ENCODE measurements at regions not wholly inside any gene's neighbourhood (a gene's known extent, or its start where the extent isn't known, plus 50 kb on each side); places are given as distances from the start of the nearest gene placed in this dataset.
"Not testable (repeated sequence)": the region's sequence is repeated elsewhere in the genome, so short reads cannot be mapped to it uniquely, and the experiment has no call there.

DNA sequence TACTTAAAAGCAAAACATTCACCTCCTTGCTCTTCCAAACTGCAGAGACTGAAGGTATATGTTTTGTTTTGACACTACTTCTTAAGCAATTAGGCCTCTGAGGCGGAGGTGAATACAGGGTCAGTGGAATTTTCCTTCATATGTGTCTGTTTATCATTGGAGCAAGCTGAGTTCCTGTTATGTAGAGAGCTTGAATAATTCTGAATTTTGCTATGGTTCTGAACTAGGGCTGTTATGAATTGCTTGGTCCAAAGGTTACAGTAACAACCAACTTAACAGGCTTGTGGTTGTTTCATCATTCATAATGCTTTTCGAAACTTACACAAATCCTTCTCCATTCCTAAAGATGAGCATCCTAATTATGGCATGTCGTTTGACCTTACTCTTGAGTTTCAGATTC is 444.6 kb upstream of the MEF2C start:
- WGBS, 2 donors, result 63 to 73% methylated on average over 3 of the region's 3 CpGs
- DNase-seq, result no peak
- intact Hi-C loops (cut with DNase I), result no loop called here

DNA sequence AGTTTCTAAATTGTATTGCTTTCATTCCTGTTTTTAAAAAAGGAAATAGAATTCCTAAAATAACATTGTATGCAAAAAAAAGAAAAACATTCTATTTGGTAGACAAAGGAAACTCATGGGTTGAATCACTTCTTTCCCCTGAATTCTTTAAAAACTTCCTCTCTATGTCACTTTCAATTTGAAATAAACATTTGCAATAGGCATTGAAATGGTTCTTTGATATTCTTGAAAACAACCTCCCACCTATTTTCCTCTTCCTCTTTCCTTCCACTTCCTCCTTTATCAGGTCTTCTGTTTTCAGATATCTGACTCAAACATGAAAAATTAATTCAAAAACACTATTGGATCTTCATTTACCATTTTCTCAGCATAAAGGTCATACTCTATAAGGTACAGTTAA is 442.0 kb upstream of the MEF2C start:
- Histone ChIP-seq H3K27me3 (no peaks in the 10 kb centered on the region), H3K4me1 (no peaks in the 10 kb centered on the region), H3K4me3 (no peak overlapping the region), H3K36me3 (no peaks in the 10 kb centered on the region), H3K9me3 (no peaks in the 10 kb centered on the region), H3K27ac (no peak overlapping the region)
- no peak for DNase-seq
- intact Hi-C loops (cut with DNase I), result no loop called here
- TF ChIP-seq, protein P1, sequence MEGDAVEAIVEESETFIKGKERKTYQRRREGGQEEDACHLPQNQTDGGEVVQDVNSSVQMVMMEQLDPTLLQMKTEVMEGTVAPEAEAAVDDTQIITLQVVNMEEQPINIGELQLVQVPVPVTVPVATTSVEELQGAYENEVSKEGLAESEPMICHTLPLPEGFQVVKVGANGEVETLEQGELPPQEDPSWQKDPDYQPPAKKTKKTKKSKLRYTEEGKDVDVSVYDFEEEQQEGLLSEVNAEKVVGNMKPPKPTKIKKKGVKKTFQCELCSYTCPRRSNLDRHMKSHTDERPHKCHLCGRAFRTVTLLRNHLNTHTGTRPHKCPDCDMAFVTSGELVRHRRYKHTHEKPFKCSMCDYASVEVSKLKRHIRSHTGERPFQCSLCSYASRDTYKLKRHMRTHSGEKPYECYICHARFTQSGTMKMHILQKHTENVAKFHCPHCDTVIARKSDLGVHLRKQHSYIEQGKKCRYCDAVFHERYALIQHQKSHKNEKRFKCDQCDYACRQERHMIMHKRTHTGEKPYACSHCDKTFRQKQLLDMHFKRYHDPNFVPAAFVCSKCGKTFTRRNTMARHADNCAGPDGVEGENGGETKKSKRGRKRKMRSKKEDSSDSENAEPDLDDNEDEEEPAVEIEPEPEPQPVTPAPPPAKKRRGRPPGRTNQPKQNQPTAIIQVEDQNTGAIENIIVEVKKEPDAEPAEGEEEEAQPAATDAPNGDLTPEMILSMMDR (IDR thresholded peaks at IDR 0.05), result no peak
- TF ChIP-seq POLR2A (IDR thresholded peaks at IDR 0.05), result no peak

More for the DNA sequence above, 444.6 kb upstream of the MEF2C start:
- no peaks in the 10 kb centered on the region for H3K4me1 ChIP-seq
- no peaks in the 10 kb centered on the region for H3K9me3 ChIP-seq
- no peak overlapping the region for H3K27ac ChIP-seq
- H3K4me3 ChIP-seq, result no peak overlapping the region
- TF ChIP-seq, protein P1 (IDR thresholded peaks at IDR 0.05), result no peak
- no peak for TF ChIP-seq POLR2A (IDR thresholded peaks at IDR 0.05)
- H3K36me3 ChIP-seq, result no peaks in the 10 kb centered on the region
- no peaks in the 10 kb centered on the region for H3K27me3 ChIP-seq

DNA sequence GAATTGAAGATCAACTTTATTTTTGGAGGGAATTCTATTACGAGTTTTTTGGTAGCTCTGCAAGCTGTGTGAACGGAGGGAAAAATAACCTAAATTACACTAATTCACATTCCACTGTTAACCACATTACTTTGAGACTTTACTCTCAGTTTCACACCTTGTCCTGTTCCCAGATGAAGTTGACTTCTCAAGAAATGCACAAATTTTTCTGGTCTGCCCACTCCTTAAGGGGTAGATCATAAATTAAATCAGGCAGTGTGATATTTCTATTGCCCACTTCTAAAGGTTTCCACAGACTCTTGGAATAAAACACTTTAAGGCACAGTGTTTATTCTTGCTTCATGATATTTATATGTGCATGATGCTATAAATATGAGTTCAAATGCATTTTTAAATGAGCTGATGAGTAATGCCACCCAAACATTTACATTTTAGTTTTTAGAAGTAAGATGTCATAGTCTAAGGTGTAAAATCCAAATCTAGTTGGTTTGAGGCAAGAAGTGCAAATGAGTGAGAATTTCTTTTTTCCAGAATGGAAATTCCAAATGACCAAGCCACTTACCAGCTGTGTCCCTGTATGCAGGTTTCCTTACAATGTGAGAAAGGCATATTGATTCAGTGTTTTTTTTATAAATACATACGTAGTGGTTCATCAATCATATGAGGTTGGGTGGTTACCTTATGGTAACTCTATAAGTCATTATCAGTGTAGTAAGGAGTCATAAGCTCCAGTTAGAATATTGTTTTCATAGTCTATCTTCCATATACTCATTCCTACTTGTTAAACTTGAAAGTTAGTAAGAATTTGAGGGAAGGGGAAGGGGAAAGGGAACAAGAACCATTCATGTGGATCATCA is 437.7 kb upstream of the MEF2C start:
- no peak for DNase-seq
- WGBS, 2 donors, result 72 to 77% methylated on average over 3 of the region's 3 CpGs
- intact Hi-C loops (cut with DNase I), result no loop called here

GRCh38 chr5:89317838-89318237 is 434.9 kb upstream of the MEF2C start:
- H3K4me1 ChIP-seq; H3K4me3 ChIP-seq; H3K9me3 ChIP-seq; intact Hi-C loops (cut with DNase I); DNase-seq; H3K27ac ChIP-seq; H3K36me3 ChIP-seq; H3K27me3 ChIP-seq: not testable (repeated sequence)
- 90 to 94% methylated on average over 20 of the region's 20 CpGs for WGBS, 2 donors

More for the DNA sequence above, 437.7 kb upstream of the MEF2C start:
- no peaks in the 10 kb centered on the region for H3K9me3 ChIP-seq
- H3K36me3 ChIP-seq, result no peaks in the 10 kb centered on the region
- H3K27ac ChIP-seq, result no peak overlapping the region
- H3K4me1 ChIP-seq, result no peaks in the 10 kb centered on the region
- TF ChIP-seq POLR2A (IDR thresholded peaks at IDR 0.05), result no peak
- TF ChIP-seq, protein P1 (IDR thresholded peaks at IDR 0.05), result no peak
- no peaks in the 10 kb centered on the region for H3K27me3 ChIP-seq
- H3K4me3 ChIP-seq, result no peak overlapping the region

- Histone ChIP-seq H3K4me3 (no peak overlapping the region), H3K36me3 (no peaks in the 10 kb centered on the region), H3K27ac (no peak overlapping the region), H3K9me3 (no peaks in the 10 kb centered on the region), H3K27me3 (no peaks in the 10 kb centered on the region), H3K4me1 (peaks cover 0 to 9% (median 6%) of the 10 kb centered on the region in 3 donors)
- intact Hi-C loops (cut with DNase I), result no loop called here
- 62% methylated on average over 9 to 12 of the region's 12 CpGs for WGBS, 2 donors
- TF ChIP-seq POLR2A (IDR thresholded peaks at IDR 0.05), result no peak
- TF ChIP-seq, protein P1 (IDR thresholded peaks at IDR 0.05), result no peak
- DNase-seq, result no peak
Observed at GRCh38 chr5:89315286-89316100, 432.5 kb upstream of the MEF2C start.
